ENCODE measurements at regions not wholly inside any gene's neighbourhood (a gene's known extent, or its start where the extent isn't known, plus 50 kb on each side); places are given as distances from the start of the nearest gene placed in this dataset.

GRCh38 chr4:96756584-96756983, 916.7 kb downstream of the PDHA2 start:
- TF ChIP-seq ZFX (IDR thresholded peaks at IDR 0.05) (no peak), CTCF (conservative IDR thresholded peaks at IDR 0.05) (no peak)
- no peak overlapping the region for H3K27ac ChIP-seq

GRCh38 chr4:96763546-96763945, 923.7 kb downstream of the PDHA2 start:
- TF ChIP-seq ZFX (IDR thresholded peaks at IDR 0.05) (no peak), CTCF (conservative IDR thresholded peaks at IDR 0.05) (no peak)
- no peak overlapping the region for H3K27ac ChIP-seq

GRCh38 chr4:96766359-96766758, 926.5 kb downstream of the PDHA2 start:
- H3K27ac ChIP-seq = no peak overlapping the region
- no peak for TF ChIP-seq ZFX (IDR thresholded peaks at IDR 0.05)
- no peak for TF ChIP-seq CTCF (conservative IDR thresholded peaks at IDR 0.05)

- TF ChIP-seq CTCF (conservative IDR thresholded peaks at IDR 0.05) (no peak), ZFX (IDR thresholded peaks at IDR 0.05) (no peak)
- no peak overlapping the region for H3K27ac ChIP-seq
Observed at GRCh38 chr4:96767815-96768480, 928.1 kb downstream of the PDHA2 start.

GRCh38 chr4:96775501-96775900, 935.6 kb downstream of the PDHA2 start:
- no peak overlapping the region for H3K27ac ChIP-seq
- TF ChIP-seq CTCF (conservative IDR thresholded peaks at IDR 0.05) = no peak
- no peak for TF ChIP-seq ZFX (IDR thresholded peaks at IDR 0.05)

GRCh38 chr4:96776920-96777527, 937.1 kb downstream of the PDHA2 start:
- TF ChIP-seq ZFX (IDR thresholded peaks at IDR 0.05) = no peak
- no peak for TF ChIP-seq CTCF (conservative IDR thresholded peaks at IDR 0.05)
- no peak overlapping the region for H3K27ac ChIP-seq

GRCh38 chr4:96784336-96784735, 944.4 kb downstream of the PDHA2 start:
- TF ChIP-seq ZFX (IDR thresholded peaks at IDR 0.05) = no peak
- no peak overlapping the region for H3K27ac ChIP-seq

- H3K27ac ChIP-seq = no peak overlapping the region
- TF ChIP-seq ZFX (IDR thresholded peaks at IDR 0.05) = no peak
Observed at GRCh38 chr4:96786306-96786705, 946.4 kb downstream of the PDHA2 start.
